HUES64 (cell line): ENCODE measurements at regions not wholly inside any gene's neighbourhood (a gene's known extent, or its start where the extent isn't known, plus 50 kb on each side); places are given as distances from the start of the nearest gene placed in this dataset.
"Not testable (repeated sequence)": the region's sequence is repeated elsewhere in the genome, so short reads cannot be mapped to it uniquely, and the experiment has no call there.

Source experiments
- H3K27ac ChIP-seq: 2 replicates; pipeline ENCODE4 v1.7.0; 2013; ENCODE audit warnings: low read depth, low read length, inconsistent platforms
- H3K27me3 ChIP-seq: 2 replicates; pipeline ENCODE4 v1.6.1; 2013; ENCODE audit warnings: mild to moderate bottlenecking, low read length; ENCODE audit not compliant: insufficient read depth
- H3K36me3 ChIP-seq: 2 replicates; pipeline ENCODE4 v1.6.1; 2013; ENCODE audit warnings: mild to moderate bottlenecking, low read length; ENCODE audit not compliant: insufficient read depth
- H3K4me1 ChIP-seq: 2 replicates; pipeline ENCODE4 v1.6.1; 2013; ENCODE audit warnings: mild to moderate bottlenecking, low read length, moderate library complexity; ENCODE audit not compliant: insufficient read depth
- H3K4me3 ChIP-seq: 2 replicates; pipeline ENCODE4 v1.5.1; 2013; ENCODE audit warnings: mild to moderate bottlenecking, low read length, moderate library complexity
- H3K9ac ChIP-seq: 2 replicates; pipeline ENCODE4 v1.6.1; 2013; ENCODE audit warnings: mild to moderate bottlenecking, low read depth, low read length
- H3K9me3 ChIP-seq: 2 replicates; pipeline ENCODE4 v1.6.1; 2013; ENCODE audit warnings: low read depth, low read length; ENCODE audit not compliant: insufficient read depth
- WGBS: fragments of 150-250, 120-280 bp; methylation state at CpG from one replicate; pipeline ENCODE4 v1.1.7; 2013; ENCODE audit warnings: missing lambda C conversion rate; 5-methylcytosine and 5-hydroxymethylcytosine counted together

DNA sequence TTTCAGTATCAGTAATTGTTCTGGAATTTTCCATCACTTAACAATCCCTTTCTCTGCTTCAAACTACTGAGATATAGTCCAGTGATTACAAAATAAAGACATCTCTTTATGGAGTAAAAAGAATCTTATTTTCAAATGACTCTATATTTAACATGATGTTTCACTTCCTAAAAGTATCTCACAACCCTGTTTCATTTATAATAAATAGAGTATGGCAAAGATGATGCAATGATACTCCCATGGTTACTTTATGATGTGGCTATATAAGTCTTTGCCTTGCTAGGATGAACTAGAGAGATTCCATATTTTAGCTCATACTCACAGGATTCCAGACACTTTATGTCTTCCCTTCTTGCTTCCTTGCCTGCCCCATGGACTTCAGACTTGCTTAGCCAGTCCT is 953.5 kb upstream of the MDGA2 start:
- no peak overlapping the region for H3K9ac ChIP-seq
- no peak overlapping the region for H3K4me3 ChIP-seq

DNA sequence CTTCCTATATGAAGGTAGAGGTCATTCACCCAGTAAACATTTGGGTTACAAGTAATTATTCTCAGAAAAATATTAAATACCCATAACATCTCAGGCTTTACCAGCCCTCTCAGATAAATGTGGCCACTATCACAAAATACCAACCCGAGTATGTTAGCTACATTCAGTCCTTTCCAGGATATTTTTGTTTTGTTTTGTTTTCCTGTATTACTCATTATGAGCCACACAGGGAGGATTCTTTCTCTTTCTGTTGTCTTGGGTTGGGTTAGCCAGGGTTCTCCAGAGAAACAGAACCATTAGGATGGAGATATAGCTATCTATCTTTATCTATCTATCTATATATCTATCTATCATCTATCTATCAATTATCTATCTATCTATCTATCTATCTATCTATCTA is 947.6 kb upstream of the MDGA2 start:
- Histone ChIP-seq H3K27me3 (no peaks in the 10 kb centered on the region), H3K4me1 (no peaks in the 10 kb centered on the region), H3K4me3 (no peak overlapping the region), H3K9ac (no peak overlapping the region), H3K36me3 (no peaks in the 10 kb centered on the region), H3K9me3 (no peaks in the 10 kb centered on the region), H3K27ac (no peak overlapping the region)
- no CpG with 5 or more reads among the region's 1 CpG for WGBS

More for the DNA sequence above, 953.5 kb upstream of the MDGA2 start:
- Histone ChIP-seq H3K27ac (no peak overlapping the region), H3K9me3 (no peaks in the 10 kb centered on the region), H3K4me1 (no peaks in the 10 kb centered on the region), H3K27me3 (no peaks in the 10 kb centered on the region), H3K36me3 (no peaks in the 10 kb centered on the region)

DNA sequence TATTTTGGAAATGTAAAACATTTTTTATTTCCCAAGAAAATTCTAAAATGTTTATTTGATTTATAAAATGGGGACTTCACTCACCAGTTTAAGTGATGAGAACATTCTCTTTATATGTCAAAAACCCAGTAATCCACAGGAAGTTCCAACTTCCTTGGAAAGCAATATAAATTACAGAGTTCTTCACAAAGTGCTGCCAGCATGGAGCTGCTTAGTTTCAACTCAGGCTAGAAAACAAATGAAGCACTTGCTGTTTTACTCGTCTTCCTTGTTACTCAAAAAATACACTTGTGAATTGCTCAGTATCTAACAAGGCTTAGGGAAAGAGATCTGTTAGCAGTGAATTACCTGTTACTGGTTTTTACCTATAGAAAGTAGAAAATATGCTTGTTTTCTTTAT is 942.7 kb upstream of the MDGA2 start:
- Histone ChIP-seq H3K27ac (no peak overlapping the region), H3K27me3 (no peaks in the 10 kb centered on the region), H3K36me3 (no peaks in the 10 kb centered on the region), H3K4me1 (peaks cover 3% of the 10 kb centered on the region; the same call in 1 of the 2 replicates), H3K9me3 (no peaks in the 10 kb centered on the region), H3K9ac (no peak overlapping the region), H3K4me3 (no peak overlapping the region)
- 95% methylated on average over 1 of the region's 1 CpG for WGBS

DNA sequence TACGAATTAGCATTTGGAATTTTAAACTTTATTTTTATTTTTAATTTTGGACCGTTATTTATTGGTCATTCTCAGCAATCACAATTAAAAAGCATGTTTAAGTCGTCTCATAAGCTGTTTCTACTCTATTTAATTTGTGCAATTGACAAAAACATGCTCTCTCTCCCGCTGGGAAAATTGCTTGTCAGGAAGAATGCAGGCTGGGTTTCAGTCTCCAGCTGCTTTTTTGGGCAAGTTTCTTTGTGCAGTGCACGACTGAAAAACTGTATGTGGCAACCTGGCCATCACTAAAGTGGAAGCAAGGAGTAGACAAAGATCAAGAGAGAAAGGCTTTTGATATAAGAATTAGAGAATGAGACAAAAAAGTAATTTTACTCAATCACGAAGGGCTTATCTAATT is 941.5 kb upstream of the MDGA2 start:
- H3K27me3 ChIP-seq = no peaks in the 10 kb centered on the region
- 83% methylated on average over 5 of the region's 6 CpGs for WGBS
- no peak overlapping the region for H3K27ac ChIP-seq
- H3K9ac ChIP-seq = no peak overlapping the region
- H3K9me3 ChIP-seq = no peaks in the 10 kb centered on the region
- H3K4me1 ChIP-seq = peaks cover 3% of the 10 kb centered on the region; the same call in 1 of the 2 replicates
- H3K36me3 ChIP-seq = no peaks in the 10 kb centered on the region
- no peak overlapping the region for H3K4me3 ChIP-seq

DNA sequence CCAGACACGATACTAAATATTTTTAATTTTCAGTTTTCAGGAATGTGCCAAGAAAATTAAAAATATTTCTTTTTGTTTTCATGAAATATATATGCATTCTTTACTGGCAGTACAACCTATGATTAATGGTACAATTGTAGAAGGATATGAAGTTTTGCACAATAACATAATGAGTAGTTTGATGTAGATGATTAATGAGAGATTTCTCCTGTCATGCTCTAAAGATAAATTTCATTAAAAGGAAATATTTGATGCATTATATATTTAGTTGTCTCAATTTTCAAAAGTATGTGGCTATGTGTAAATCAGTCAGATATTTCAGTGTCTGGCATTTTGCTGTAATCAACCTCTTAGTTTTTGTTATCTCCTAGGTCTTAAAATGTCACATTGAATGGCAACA is 940.2 kb upstream of the MDGA2 start:
- Histone ChIP-seq H3K36me3 (no peaks in the 10 kb centered on the region), H3K4me3 (no peak overlapping the region), H3K4me1 (peaks cover 3% of the 10 kb centered on the region; the same call in 1 of the 2 replicates), H3K9ac (no peak overlapping the region), H3K27ac (no peak overlapping the region), H3K9me3 (no peaks in the 10 kb centered on the region), H3K27me3 (no peaks in the 10 kb centered on the region)
- 100% methylated on average over 1 of the region's 1 CpG for WGBS

DNA sequence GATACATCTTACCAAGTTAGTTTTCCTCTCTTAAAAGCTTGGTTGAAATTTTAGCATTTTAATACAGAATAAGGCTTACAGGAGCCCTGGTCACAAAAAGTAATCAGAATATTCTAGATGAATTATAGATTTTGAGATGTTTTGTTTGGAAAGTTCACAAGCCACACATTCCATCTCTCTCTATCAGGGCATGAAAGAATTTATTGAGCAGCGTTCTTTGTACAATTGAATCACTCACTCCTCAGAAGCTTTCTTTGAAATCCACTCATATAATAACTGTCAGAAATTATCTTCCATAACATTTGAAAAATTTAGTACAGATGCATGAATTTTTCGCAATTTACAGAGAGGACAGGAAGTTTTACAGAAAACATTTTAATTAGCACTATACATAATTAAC is 938.6 kb upstream of the MDGA2 start:
- Histone ChIP-seq H3K9me3 (no peaks in the 10 kb centered on the region), H3K36me3 (no peaks in the 10 kb centered on the region), H3K9ac (no peak overlapping the region), H3K4me3 (no peak overlapping the region), H3K27me3 (no peaks in the 10 kb centered on the region), H3K27ac (no peak overlapping the region), H3K4me1 (peaks cover 3% of the 10 kb centered on the region; the same call in 1 of the 2 replicates)
- 100% methylated on average over 1 of the region's 2 CpGs for WGBS

DNA sequence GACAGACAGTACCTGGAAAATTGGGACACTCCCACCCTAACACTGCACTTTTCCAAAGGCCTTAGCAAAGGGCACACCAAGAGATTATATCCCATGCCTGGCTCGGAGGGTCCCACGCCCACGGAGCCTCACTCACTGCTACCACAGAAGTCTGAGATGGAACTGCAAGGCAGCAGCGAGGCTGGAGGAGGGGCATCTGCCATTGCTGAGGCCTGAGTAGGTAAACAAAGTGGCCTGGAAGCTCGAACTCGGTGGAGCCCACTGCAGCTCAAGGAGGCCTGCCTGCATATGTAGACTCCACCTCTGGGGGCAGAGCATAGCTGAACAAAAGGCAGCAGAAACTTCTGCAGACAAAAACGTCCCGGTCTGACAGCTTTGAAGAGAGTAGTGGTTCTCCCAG is 931.6 kb upstream of the MDGA2 start:
- not testable (repeated sequence) for H3K27me3 ChIP-seq, H3K4me1 ChIP-seq, H3K4me3 ChIP-seq, H3K9ac ChIP-seq, H3K27ac ChIP-seq, H3K9me3 ChIP-seq, H3K36me3 ChIP-seq
- WGBS = 79% methylated on average over 8 of the region's 8 CpGs

DNA sequence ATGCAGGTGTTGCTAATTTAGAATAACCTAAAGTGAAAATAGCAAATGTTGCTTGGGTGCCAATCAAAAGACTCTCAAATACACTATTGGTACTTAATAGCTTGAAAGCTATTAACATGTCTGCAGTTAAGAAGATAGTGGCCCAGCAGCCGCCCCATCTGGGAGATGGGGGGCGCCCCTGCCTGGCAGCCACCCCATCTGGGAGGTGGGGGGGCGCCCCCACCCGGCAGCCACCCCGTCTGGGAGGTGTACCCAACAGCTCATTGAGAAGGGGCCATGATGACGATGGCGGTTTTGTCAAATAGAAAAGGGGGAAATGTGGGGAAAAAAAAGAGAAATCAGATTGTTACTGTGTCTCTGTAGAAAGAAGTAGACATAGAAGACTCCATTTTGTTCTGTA is 923.1 kb upstream of the MDGA2 start:
- Histone ChIP-seq H3K9me3 (no peaks in the 10 kb centered on the region), H3K27ac (no peak overlapping the region), H3K27me3 (no peaks in the 10 kb centered on the region), H3K4me1 (no peaks in the 10 kb centered on the region), H3K36me3 (no peaks in the 10 kb centered on the region), H3K9ac (no peak overlapping the region), H3K4me3 (no peak overlapping the region)
- 78% methylated on average over 7 of the region's 7 CpGs for WGBS

DNA sequence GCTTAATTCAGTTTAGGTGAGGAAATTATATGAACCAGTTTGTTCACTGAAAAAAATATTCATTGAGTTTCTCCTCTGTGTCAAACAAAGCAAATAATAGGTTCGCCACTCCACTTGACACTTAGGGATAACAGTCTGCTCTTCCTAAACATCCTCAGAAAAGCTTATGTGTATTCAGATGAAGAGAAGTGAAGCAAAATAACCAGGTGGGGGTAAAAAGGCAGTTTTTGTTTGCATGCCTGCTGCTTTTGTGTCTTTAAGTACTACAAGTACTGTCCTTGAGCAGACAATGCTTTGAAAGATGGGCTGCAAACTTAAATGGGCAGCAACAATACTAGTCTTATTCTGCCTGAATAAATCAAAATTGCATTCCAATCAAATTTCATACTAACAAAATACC is 910.7 kb upstream of the MDGA2 start:
- 0 out of 2 replicates have a peak, but pooled peaks cover 5% of the 10 kb centered on the region for H3K27me3 ChIP-seq
- peaks cover 22% of the 10 kb centered on the region for H3K4me1 ChIP-seq
- no peak overlapping the region for H3K4me3 ChIP-seq
- no peak overlapping the region for H3K9ac ChIP-seq
- 67% methylated on average over 1 of the region's 1 CpG for WGBS
- H3K27ac ChIP-seq = no peak overlapping the region
- H3K36me3 ChIP-seq = no peaks in the 10 kb centered on the region
- H3K9me3 ChIP-seq = no peaks in the 10 kb centered on the region

DNA sequence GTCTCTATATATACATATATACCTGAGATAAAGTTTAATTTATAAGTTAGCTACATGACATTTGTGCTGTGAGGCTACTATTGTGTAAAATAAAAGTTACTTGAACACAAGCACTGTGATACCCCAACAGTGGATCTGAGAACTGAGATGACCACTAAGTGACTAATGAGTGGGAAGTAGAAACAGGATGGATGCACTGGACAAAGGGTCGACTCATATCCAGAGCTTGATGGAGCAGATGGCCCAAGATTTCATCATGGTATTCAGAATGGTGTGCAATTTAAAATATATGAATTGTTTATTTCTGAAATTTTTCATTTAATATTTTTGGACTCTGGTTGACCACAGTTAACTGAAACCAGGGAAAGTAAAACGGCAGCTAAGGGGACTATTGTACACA is 908.6 kb upstream of the MDGA2 start:
- Histone ChIP-seq H3K27ac (no peak overlapping the region), H3K4me3 (no peak overlapping the region), H3K9me3 (no peaks in the 10 kb centered on the region), H3K4me1 (peaks cover 22% of the 10 kb centered on the region), H3K9ac (no peak overlapping the region), H3K36me3 (no peaks in the 10 kb centered on the region), H3K27me3 (0 out of 2 replicates have a peak, but pooled peaks cover under 1% of the 10 kb centered on the region)
- 45% methylated on average over 2 of the region's 2 CpGs for WGBS

DNA sequence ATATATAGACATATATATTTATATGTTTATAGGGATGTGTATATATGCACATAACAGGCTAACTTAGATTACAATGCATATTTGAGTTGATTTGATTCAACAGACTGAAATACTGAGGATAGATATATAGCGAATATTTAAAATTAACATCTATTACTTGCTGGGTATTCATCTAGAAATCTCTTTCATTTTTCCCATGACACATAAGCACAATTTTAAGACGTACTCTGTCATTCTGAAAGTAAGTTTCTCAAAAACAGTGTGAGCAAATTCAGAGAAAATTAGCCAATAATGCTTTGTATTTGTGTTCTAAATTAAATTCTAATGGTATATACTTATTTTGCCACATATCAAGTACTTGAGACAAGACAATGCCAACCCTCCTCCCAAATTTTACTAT is 907.5 kb upstream of the MDGA2 start:
- Histone ChIP-seq H3K4me3 (no peak overlapping the region), H3K9me3 (no peaks in the 10 kb centered on the region), H3K9ac (no peak overlapping the region), H3K27me3 (no peaks in the 10 kb centered on the region), H3K36me3 (no peaks in the 10 kb centered on the region), H3K4me1 (peaks cover 22% of the 10 kb centered on the region), H3K27ac (no peak overlapping the region)
- 100% methylated on average over 1 of the region's 2 CpGs for WGBS

DNA sequence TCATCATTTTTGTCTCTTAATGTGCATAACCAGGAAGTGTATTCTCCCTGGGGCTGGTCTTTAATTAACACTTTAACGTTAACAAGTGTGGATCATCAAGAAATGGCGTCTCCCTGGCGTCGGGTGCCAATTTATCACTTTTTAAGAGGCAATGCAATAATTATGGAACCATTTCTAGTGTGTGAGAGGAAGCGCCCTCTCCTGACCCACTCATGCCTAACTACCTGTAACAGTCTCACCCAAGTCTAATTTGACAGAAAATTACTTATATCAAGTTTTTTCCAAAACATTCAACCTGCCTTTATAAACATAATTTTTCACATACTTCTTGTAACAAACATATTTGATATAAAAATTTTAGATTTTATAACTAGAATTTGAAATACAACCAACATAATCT is 905.3 kb upstream of the MDGA2 start:
- H3K9me3 ChIP-seq = 0 out of 2 replicates have a peak, but pooled peaks cover 3% of the 10 kb centered on the region
- peaks cover 9% of the 10 kb centered on the region for H3K4me1 ChIP-seq
- H3K36me3 ChIP-seq = no peaks in the 10 kb centered on the region
- 90% methylated on average over 5 of the region's 5 CpGs for WGBS
- no peak overlapping the region for H3K9ac ChIP-seq
- no peaks in the 10 kb centered on the region for H3K27me3 ChIP-seq
- no peak overlapping the region for H3K4me3 ChIP-seq
- no peak overlapping the region for H3K27ac ChIP-seq
